OCI-LY3 (cell line): ENCODE measurements at regions not wholly inside any gene's neighbourhood (a gene's known extent, or its start where the extent isn't known, plus 50 kb on each side); places are given as distances from the start of the nearest gene placed in this dataset.
"Not testable (repeated sequence)": the region's sequence is repeated elsewhere in the genome, so short reads cannot be mapped to it uniquely, and the experiment has no call there.

Experiments used
- H2AFZ ChIP-seq: fragments of 200-600, 300-600 bp; shearing (Covaris generic); 2 replicates; pipeline ENCODE4 v1.6.0; 2014; ENCODE audit warnings: antibody characterized with exemption, low read depth, low read length
- H3K27ac ChIP-seq: fragments of 200-600, 300-600 bp; sonication (generic); 2 replicates; pipeline ENCODE4 v1.5.1; 2014; ENCODE audit warnings: mild to moderate bottlenecking, low read length, moderate library complexity, mixed read lengths
- H3K27me3 ChIP-seq: fragments of 200-600, 300-600 bp; sonication (generic); 2 replicates; pipeline ENCODE4 v1.6.1; 2014; ENCODE audit warnings: low read depth, low read length, mixed read lengths
- H3K36me3 ChIP-seq: fragments of 200-600, 300-600 bp; sonication (generic); replicated peaks from 2 replicates; pipeline ENCODE3; 2014; ENCODE audit warnings: low read depth, low read length, mixed read lengths
- H3K4me1 ChIP-seq: fragments of 300-600, 200-600 bp; sonication (generic); 2 replicates; pipeline ENCODE4 v1.6.1; 2014; ENCODE audit warnings: low read length, mixed read lengths
- H3K4me2 ChIP-seq: fragments of 200-600, 300-600 bp; sonication (generic); 2 replicates; pipeline ENCODE4 v1.6.1; 2014; ENCODE audit warnings: low read length, mixed read lengths
- H3K4me3 ChIP-seq: fragments of 300-600, 200-600 bp; sonication (generic); 2 replicates; pipeline ENCODE4 v1.5.1; 2014; ENCODE audit warnings: antibody characterized with exemption, mild to moderate bottlenecking, low read length, moderate library complexity
- H3K79me2 ChIP-seq: fragments of 300-600, 200-600 bp; shearing (Covaris generic); 2 replicates; pipeline ENCODE4 v1.6.1; 2014; ENCODE audit warnings: mild to moderate bottlenecking, low read length, mixed read lengths
- H3K9ac ChIP-seq: fragments of 300-600, 200-600 bp; shearing (Covaris generic); 2 replicates; pipeline ENCODE4 v1.6.0; 2014; ENCODE audit warnings: mild to moderate bottlenecking, low read length, moderate library complexity
- H3K9me3 ChIP-seq: fragments of 200-600, 300-600 bp; shearing (Covaris generic); 2 replicates; pipeline ENCODE4 v1.6.1; 2014; ENCODE audit warnings: low read length, mixed read lengths; ENCODE audit not compliant: insufficient read depth
- H4K20me1 ChIP-seq: fragments of 200-600, 300-600 bp; sonication (generic); 2 replicates; pipeline ENCODE4 v1.6.1; 2016; ENCODE audit warnings: low read length, mixed read lengths; ENCODE audit not compliant: insufficient read depth
- EZH2phosphoT487 ChIP-seq: fragments of 200-600 bp; shearing (Covaris generic); IDR thresholded peaks from 2 replicates; pipeline ENCODE4 v1.6.1; 2018; ENCODE audit warnings: antibody characterized with exemption, mixed run types, low read depth
- TF ChIP-seq, protein P1 (sequence below): fragments of 200-600, 300-600 bp; sonication (generic); IDR thresholded peaks from 2 replicates; pipeline ENCODE4 v1.5.1; 2014; ENCODE audit warnings: antibody characterized with exemption, low read length, low read depth

DNA sequence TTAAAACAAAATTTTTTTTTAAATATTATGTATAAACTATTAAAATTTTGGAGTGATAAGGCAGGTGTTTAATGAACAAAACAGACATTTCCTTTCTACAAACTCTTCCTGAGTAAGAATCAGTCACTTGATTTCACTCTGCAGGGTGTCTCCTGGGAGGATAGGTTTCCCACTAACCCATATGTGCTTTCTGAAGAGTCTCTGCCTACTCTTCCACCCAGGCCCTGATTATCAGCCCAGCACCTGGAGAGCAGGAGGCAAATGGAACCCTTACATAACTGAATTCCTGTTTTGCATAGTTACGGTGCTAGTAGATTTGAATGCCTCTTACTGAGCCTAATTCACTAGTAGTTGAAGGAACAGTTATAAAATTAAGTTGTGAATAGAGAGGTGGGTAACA, 1718.6 kb downstream of the SUCLG1 start:
- H3K9ac ChIP-seq: no peak overlapping the region
- no peak for TF ChIP-seq EZH2phosphoT487
- TF ChIP-seq, protein P1, sequence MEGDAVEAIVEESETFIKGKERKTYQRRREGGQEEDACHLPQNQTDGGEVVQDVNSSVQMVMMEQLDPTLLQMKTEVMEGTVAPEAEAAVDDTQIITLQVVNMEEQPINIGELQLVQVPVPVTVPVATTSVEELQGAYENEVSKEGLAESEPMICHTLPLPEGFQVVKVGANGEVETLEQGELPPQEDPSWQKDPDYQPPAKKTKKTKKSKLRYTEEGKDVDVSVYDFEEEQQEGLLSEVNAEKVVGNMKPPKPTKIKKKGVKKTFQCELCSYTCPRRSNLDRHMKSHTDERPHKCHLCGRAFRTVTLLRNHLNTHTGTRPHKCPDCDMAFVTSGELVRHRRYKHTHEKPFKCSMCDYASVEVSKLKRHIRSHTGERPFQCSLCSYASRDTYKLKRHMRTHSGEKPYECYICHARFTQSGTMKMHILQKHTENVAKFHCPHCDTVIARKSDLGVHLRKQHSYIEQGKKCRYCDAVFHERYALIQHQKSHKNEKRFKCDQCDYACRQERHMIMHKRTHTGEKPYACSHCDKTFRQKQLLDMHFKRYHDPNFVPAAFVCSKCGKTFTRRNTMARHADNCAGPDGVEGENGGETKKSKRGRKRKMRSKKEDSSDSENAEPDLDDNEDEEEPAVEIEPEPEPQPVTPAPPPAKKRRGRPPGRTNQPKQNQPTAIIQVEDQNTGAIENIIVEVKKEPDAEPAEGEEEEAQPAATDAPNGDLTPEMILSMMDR: no peak
- H3K36me3 ChIP-seq: no peaks in the 10 kb centered on the region
- H3K79me2 ChIP-seq: no peaks in the 10 kb centered on the region
- no peak overlapping the region for H2AFZ ChIP-seq
- no peaks in the 10 kb centered on the region for H3K4me1 ChIP-seq
- no peak overlapping the region for H3K4me3 ChIP-seq
- no peak overlapping the region for H3K27ac ChIP-seq
- no peaks in the 10 kb centered on the region for H4K20me1 ChIP-seq
- H3K4me2 ChIP-seq: no peak overlapping the region
- H3K27me3 ChIP-seq: no peaks in the 10 kb centered on the region
- H3K9me3 ChIP-seq: no peaks in the 10 kb centered on the region

DNA sequence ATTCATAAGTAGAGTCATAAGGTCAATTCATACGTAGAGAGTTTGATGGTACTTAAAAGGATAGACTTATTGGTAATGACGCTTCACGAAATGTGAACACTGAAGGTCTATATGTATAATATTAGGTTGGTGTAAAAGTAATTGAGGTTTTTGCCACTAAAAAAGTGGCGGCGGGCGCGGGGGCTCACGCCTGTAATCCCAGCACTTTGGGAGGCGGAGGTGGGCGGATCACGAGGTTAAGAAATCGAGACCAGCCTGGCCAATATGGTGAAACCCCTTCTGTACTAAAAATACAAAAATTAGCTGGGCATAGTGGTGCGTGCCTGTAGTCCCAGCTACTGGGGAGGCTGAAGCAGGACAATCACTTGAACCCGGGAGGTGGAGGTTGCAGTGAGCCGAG, 1721.1 kb downstream of the SUCLG1 start:
- H4K20me1 ChIP-seq, H3K4me2 ChIP-seq, H3K27ac ChIP-seq, H3K4me3 ChIP-seq, H3K79me2 ChIP-seq, H3K27me3 ChIP-seq, H3K36me3 ChIP-seq, H3K4me1 ChIP-seq, H3K9ac ChIP-seq, H2AFZ ChIP-seq, H3K9me3 ChIP-seq: not testable (repeated sequence)

DNA sequence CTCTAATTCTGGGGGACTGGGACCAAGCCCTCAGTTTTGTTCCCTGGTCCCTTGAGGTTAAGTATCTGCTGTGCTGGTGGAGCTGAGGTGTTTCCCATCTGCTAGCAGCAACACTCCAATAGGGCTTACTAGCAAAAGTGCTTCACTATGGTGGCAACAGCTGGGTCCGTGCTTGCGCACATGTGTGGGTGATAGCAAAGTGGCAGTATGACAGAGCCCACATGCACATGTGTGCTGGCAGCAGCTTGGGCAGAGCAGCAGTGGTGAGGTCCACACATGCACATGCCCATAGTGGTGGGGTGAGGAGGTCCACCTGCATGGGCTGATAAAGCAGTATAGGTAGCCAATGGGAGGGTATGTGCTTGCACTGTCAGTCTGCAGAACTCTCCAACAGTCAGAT, 1723.7 kb downstream of the SUCLG1 start:
- Histone ChIP-seq H3K36me3 (no peaks in the 10 kb centered on the region), H3K4me1 (no peaks in the 10 kb centered on the region), H4K20me1 (no peaks in the 10 kb centered on the region), H3K27me3 (no peaks in the 10 kb centered on the region), H2AFZ (no peak overlapping the region), H3K27ac (no peak overlapping the region), H3K9me3 (no peaks in the 10 kb centered on the region), H3K4me3 (no peak overlapping the region), H3K79me2 (no peaks in the 10 kb centered on the region), H3K9ac (no peak overlapping the region), H3K4me2 (no peak overlapping the region)
- no peak for TF ChIP-seq EZH2phosphoT487
- TF ChIP-seq, protein P1: no peak

GRCh38 chr2:82731824-82732223, 1727.3 kb downstream of the SUCLG1 start:
- Histone ChIP-seq H4K20me1 (no peaks in the 10 kb centered on the region), H2AFZ (no peak overlapping the region), H3K79me2 (no peaks in the 10 kb centered on the region), H3K27me3 (no peaks in the 10 kb centered on the region), H3K4me3 (no peak overlapping the region), H3K27ac (no peak overlapping the region), H3K4me1 (no peaks in the 10 kb centered on the region), H3K4me2 (no peak overlapping the region), H3K36me3 (no peaks in the 10 kb centered on the region), H3K9me3 (no peaks in the 10 kb centered on the region), H3K9ac (no peak overlapping the region)
- TF ChIP-seq, protein P1: no peak
- no peak for TF ChIP-seq EZH2phosphoT487

GRCh38 chr2:82730811-82731210, 1728.3 kb downstream of the SUCLG1 start:
- no peak overlapping the region for H3K27ac ChIP-seq
- H4K20me1 ChIP-seq: no peaks in the 10 kb centered on the region
- no peaks in the 10 kb centered on the region for H3K27me3 ChIP-seq
- no peaks in the 10 kb centered on the region for H3K4me1 ChIP-seq
- H3K9ac ChIP-seq: no peak overlapping the region
- no peak overlapping the region for H3K4me2 ChIP-seq
- no peak overlapping the region for H2AFZ ChIP-seq
- H3K4me3 ChIP-seq: no peak overlapping the region
- H3K79me2 ChIP-seq: no peaks in the 10 kb centered on the region
- TF ChIP-seq EZH2phosphoT487: no peak
- TF ChIP-seq, protein P1: no peak
- H3K36me3 ChIP-seq: no peaks in the 10 kb centered on the region
- no peaks in the 10 kb centered on the region for H3K9me3 ChIP-seq
